ENCODE measurements at regions not wholly inside any gene's neighbourhood (a gene's known extent, or its start where the extent isn't known, plus 50 kb on each side); places are given as distances from the start of the nearest gene placed in this dataset.
"Not testable (repeated sequence)": the region's sequence is repeated elsewhere in the genome, so short reads cannot be mapped to it uniquely, and the experiment has no call there.

DNA sequence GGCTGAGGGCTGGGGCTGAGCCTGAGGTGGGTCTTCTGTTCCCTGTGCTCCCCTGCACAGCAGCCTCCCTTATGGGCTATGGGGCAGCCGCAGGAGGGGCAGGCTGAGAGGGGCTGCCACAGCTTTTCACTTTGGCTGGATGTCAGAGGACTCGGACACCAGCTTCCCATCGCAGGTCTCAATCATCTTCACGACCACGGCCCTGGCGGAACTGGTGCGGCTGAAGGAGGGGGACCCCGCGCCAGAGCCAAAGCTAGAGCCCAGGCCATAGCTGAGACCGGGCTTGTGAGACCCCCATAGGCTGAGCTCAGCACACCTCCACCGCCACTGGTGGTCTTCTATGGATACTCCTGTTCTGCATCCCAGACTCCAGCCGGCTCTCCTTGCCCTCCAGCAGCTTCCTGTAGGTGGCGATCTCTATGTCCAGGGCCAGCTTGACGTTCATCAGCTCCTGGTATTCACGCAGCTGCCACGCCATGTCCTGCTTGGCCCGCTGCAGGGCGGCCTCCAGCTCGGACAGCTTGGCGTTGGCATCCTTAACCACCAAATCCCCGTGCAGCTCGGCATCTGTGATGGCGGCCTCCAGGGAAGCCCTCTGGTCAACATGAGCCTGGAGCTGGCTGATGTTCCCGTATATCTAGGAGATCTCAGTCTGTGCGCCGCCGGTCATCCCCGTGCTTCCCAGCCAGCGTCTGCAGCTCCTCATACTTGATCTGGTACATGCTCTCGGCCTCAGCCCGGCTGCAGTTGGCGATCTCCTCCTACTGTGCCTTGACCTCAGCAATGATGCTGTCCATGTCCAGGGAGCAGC is 181.7 kb upstream of the SYNPR start:
- DNase-seq (ENCODE audit: low read depth) = no peak

DNA sequence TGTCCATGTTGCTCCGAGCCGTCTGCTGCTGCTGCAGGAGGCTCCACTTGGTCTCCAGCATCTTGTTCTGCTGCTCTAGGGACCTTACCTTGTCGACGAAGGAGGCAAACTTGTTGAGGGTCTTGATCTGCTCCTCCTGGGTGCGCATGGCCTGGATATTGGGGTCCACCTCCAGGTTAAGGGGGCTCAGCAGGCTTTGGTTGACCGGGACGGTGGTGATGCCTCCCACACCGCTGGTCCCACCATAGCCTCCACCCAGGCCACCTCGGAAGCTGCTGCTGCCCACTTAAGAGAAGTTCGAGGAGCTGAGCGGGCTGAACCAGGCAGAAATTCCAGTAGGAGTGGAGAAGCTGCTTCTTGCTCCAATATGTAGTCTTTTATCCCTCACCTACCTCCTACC is 180.7 kb upstream of the SYNPR start:
- no peak for DNase-seq (ENCODE audit: low read depth)

DNA sequence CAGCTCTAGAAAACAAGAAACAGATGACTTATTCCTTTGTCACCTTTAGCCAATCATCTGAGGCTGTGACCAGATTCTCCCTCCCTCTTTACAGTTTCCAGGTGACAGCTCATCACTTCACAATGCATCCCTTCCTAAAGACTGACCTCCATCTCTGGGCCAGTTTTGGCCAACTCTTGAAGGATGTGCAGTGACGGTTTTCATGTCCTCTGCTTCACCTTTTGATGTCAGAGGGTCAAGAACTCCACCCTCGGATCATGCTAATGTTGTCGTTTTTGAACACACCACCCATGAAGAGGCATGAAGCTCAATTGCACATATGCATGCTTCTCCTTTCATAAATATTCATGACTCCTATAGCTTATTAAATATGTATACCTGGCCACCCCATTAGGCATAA is 161.2 kb upstream of the SYNPR start:
- DNase-seq (ENCODE audit: low read depth) = no peak

DNA sequence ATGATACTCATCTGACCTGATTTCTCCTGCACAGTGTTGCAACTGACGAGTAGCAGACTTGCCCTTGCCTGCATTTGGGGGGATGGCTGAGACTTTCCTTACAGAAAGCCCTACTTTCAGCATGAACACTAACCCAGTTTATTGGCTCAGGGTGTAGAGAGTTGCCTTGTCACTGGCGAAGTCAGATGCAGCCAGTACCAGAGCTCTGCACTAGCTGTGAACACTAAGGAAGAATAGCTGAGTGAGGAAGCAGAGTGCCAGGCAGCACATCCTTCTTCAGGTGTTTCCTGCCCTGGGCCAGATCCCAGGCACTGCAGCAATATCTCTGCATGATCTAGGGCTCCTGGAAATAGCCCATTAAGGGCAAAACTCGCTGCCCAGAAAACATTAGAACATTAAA is 154.0 kb upstream of the SYNPR start:
- DNase-seq (ENCODE audit: low read depth) = no peak

DNA sequence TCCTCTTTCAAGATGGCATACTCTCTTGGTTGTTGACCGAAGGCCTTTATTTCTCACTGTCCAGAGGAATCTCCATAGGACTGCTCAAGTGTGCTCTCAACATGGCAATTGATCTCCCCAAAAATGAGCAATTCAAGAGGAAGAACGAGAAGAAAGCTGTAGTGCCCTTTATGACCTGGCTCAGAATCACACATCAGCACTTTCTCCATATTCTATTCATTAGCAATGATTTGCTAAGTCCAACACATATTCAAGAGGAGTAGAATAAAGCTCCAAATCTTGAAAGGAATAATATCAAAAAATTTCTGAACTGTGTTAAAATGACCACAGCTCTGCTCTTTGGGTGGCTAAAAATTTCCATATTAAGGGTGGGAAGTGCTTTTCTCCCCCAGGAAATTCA is 151.6 kb upstream of the SYNPR start:
- no peak for DNase-seq (ENCODE audit: low read depth)

DNA sequence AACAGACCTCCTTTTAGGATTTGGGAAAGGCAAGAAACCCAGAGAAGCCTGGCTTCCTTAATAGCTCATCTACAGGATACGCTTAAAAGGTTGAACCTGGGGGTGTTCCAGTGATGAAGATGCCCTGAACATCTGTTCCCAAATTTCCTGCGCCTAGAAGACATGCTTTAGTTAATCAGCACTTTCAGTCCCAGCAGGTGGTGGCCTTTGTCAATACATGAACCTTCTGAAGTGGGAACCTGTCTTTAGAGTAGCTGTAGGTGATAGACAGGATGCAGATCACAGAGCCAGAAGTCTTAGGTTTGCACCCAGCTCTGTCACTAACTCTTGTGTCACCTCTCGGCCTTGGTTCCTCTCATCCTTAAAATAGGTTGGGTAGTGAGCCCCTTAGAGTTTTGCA is 149.7 kb upstream of the SYNPR start:
- DNase-seq (ENCODE audit: low read depth) = no peak

DNA sequence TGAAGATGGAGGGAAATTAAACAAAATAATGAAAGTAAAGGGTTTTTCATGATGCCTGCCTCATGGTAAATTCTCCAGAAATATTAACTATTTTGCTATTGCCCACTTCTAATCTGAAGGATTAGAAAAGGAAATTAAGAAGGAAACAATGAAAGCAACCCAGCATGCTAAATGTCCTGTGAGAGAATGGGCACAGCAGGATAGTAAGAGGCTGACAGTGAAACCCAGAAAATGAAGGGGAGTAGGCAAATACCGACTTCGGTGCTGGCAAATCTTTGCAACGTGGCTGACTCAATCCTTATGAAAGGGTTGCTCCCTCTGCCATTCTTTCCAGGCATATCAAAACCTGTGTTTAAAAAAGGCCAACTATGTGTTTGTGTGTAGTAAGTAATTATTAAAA is 147.5 kb upstream of the SYNPR start:
- no peak for DNase-seq (ENCODE audit: low read depth)

DNA sequence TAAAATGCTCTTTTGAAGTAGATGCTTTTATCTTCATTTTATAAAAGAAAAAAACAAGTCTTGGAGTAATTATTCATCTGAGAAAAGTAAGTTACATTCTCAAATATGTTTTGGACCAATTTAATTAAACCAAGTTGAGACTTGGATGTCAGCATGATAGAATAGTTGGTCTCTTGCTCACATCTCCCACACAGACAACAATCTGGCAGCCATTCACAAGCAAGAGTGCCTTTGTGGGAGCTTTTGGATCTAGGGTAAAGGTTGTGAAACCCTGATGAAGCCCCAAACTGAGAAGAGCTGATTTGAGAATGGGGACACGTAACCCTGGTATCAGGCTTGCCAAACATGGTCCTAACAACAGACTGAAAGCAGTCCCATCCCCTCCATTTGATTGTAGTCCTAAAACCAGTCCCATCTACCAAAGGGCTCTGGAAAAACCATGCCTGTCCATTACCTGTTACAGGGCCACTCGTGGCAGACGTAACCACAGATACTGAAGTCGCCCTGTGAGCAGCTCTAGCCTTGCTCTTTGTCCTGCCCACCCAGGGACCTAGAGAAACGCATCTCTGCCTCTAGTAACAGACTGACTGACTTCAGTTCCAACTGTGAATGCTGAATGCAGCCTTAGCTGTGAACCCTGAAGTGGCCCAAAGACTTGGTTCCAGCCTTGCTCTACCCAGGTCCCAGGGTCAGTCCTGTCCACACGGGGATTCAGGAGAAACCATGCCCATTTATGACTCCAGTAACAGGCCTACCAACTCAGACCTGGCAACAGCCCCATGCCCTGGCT is 145.5 kb upstream of the SYNPR start:
- no peak for DNase-seq (ENCODE audit: low read depth)

DNA sequence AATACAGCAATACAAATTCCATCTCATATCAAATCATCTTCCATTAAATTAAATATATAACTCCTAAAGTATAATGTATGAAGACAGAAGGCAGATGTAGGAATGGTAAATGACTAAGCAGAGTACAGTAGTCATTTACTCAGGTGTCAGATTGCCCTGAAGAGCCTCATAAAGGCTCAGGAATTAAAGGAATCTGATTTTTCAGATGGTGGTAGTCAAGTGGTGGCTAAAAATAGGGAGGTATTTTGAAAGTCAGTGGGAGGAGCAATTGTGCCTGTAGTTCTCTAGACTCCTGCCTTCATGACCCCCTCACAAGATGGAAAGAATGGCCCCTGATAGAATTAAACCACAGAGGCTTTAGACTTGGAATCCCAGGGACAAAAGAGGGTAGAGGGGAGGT is 142.7 kb upstream of the SYNPR start:
- DNase-seq (ENCODE audit: low read depth) = no peak

DNA sequence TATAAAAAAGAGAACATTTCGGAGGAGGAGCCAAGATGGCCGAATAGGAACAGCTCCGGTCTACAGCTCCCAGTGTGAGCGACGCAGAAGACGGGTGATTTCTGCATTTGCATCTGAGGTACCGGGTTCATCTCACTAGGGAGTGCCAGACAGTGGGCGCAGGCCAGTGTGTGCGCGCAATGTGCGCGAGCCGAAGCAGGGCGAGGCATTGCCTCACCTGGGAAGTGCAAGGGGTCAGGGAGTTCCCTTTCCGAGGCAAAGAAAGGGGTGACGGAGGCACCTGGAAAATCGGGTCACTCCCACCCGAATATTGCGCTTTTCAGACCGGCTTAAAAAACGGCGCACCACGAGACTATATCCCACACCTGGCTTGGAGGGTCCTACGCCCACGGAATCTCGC is 141.9 kb upstream of the SYNPR start:
- DNase-seq (ENCODE audit: low read depth) = not testable (repeated sequence)

DNA sequence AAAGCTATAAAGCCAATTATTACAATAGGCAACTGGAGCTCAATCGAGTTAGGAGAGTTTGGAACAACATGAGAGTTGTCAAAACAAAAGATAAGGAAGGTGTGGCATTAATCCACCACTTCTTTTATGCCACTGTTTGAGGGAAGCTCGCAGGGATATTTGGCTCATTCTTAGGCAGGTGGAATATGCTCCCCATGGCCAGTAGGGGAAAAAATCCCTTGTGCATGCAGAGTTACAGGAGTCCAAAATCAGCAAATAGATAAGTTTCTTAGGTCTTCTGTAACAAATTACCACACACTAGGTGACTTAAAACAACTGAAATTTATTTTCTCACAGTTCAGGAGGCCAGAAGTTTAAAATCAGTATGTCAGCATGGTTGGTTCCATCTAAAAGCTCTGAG is 135.4 kb upstream of the SYNPR start:
- DNase-seq (ENCODE audit: low read depth) = no peak

DNA sequence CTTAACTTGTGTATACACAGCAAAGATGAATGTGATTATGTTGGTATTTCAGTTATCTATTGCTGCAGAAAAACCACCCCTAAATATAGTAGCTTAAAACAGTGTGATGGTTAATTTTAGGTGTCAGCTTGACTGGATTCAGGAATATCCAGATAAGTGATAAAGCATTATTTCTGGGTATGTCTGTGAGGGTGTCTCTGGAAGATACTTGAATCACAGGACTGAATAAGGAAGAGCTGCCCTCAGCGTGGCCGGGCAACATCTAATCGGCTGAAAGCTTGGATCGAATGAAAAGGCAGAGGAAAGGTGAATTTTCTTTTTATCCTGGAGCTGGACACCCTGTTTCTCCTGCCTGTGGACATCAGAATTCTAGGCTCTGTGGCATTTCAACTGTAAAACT is 132.0 kb upstream of the SYNPR start:
- no peak for DNase-seq (ENCODE audit: low read depth)

DNA sequence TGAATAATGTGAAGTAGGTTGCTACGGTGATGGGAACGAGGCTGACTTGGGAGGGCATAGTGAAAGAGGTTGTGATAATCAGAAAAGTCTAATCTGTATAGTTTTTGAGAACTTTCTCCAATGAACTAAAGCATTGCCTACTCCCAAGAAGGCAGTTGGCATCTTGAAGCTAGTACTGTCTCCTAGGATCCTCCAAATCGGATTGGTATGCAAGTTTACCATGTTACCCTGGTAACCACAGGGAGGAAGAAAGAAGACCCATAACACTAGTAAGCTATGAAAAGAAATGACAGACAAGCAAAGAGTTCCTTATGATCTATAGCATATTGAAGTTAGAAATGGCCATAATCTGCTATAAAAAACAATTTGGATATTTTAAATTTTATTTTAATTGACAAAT is 127.2 kb upstream of the SYNPR start:
- no peak for DNase-seq (ENCODE audit: low read depth)

DNA sequence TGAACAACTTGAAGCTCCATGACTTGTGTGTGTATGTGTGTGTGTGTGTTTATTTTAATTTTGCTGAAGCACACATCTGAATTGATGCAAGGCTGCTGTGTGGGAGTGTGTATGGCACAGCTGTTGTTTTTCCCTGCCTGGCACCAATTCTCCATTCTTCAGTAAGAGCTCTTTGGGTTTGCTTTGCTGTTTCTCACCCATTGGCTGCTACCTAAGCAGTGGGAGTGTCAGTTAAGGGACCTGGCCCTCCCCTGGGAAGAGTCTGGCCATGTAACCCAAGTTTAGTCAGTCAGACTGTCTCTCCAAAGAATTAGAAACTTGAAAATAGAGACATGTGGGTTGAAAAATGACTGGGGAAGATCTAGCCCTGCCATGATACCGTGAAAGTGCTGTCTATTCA is 126.2 kb upstream of the SYNPR start:
- no peak for DNase-seq (ENCODE audit: low read depth)

DNA sequence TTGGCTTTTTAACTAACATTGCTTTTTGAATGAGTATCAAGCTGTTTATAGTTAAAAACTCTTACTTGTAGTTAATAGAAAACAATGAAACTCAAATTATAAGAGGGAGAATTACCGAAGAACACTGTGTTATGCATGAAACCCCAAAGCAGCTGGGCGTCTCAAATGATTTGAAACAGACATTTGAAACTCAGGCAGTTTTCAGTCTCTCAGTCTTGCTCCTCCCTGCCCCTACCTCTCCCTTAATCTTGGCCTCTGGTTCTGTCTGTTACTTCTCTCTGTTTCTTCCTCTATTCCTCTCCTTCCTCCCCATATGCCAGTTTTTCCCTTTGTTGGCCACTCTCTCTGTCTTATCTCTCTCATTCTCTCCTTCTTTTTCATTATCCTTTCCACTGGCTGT is 118.3 kb upstream of the SYNPR start:
- DNase-seq (ENCODE audit: low read depth) = no peak

DNA sequence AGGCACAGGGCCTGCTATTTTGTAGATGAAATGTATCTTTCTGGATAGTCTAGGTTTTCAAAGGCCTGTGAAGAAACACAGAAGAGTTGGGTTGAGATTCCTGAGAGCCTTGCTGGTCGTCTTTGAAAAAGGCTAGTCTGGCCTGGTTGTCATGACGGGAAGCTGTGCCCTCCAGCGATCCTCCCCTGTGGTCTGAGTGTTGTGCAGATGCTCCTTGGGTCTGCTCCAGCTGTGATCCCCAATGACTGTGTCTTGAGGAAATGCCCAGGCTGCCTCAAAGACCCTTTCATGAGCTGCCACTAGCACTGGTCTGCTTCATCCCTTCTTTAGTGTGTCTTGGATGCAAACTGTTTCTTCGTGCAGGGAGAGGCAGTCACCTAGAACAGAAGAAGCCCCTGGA is 111.0 kb upstream of the SYNPR start:
- no peak for DNase-seq (ENCODE audit: low read depth)

DNA sequence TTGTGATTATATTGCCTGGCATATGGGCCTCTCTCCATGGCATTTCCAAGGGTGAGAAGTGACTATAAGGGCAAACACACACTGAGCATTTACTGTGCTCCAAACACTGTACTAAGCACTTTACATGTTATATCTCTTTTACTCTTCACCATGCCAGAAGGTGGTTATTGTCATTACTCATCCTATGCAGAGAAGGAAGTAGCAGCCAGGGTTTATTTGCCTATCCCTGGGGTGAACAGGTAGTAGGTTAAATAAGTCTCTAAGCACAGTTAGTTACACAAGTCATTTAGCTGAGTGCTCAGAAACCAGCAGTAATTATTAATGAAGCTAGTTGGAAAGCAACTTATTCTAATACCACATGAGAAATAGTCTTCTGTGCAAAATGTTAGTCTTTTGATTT is 109.9 kb upstream of the SYNPR start:
- DNase-seq (ENCODE audit: low read depth) = no peak

DNA sequence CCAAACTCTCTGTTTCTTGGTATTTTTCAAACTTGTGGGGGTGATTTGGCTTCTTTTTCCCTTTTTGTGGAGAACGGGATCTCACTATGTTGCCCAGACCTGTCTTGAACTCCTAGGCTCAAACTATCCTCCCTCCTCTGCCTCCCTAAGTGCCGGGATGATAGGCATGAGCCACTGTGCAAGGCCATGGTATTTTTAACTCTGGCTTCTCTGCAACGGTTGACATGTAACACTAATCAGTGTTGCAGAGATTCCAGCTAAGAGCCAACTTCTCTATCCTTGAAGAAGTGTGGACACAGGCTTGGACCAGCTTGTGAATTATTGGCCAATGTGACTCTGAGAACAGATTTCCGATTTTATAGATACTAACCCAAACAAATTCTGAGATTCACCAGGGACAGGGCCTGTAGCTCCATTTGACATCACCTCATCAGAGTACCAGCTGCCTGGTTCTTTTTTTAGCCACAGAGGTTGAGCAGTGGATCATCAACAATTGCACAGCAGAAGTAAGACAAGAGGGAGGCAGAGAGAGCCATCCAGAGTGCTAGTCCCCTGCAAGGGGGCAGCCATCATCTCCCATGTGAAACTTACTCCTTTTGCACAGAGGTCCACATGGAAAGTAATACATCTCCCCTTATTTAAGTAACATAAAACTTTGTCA is 98.1 kb upstream of the SYNPR start:
- DNase-seq (ENCODE audit: low read depth) = no peak

DNA sequence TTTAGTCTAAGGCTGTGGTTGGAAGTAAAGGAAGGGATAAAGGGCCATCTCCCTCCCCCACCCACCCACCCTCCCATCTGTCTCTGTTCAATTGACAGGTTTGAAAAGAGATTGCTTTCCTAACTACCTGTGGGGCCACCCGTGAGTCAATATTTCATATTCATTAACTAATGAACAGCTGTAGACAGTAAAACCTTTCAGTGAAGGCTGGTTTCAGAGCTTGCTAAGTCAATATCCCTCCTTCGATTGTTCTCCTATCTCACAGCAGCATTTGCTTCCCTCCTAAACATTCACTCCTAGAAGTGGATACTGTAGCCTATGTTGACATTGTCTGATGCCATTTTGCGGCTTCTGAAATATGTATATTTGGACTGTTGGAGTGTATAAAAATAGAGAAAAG is 85.9 kb upstream of the SYNPR start:
- no peak for DNase-seq (ENCODE audit: low read depth)

DNA sequence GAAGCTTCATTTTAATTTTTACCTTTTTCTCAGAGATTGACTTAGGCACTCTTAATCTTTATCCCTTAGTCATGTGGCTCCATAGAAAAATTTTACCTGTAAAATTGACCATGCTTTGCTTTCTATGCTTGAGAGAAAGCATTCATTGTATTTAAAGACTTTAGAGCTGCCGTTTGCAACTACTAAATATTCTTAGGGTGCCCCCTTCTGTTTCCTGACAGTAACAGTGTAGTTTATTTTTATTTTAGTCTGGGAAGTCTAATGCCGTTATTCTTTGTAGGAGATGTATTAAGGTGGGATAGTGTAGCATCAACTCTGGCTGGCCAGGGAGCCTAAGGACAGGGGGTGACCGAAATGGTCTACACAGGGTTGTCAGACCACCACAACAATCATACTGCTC is 84.5 kb upstream of the SYNPR start:
- peak; percentile 8 for DNase-seq (ENCODE audit: low read depth)

DNA sequence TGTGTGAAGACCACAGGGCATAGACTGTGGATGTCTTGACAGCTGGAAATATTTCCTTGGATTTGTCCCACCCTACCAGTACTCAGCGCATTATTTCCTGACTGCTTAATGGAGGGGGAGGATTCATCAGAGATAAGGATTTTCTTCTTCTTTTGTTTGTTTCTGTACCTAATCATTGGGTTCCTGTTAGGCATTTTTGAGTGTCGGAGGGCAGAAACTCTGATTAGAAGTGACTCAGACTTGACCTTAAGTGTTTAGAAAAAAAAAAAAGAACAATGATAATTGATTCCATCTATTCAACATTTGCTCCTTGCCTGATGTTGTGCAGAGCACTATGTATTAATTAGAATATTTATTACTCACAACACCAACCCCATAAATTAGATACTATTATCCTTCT is 78.5 kb upstream of the SYNPR start:
- DNase-seq (ENCODE audit: low read depth) = no peak

DNA sequence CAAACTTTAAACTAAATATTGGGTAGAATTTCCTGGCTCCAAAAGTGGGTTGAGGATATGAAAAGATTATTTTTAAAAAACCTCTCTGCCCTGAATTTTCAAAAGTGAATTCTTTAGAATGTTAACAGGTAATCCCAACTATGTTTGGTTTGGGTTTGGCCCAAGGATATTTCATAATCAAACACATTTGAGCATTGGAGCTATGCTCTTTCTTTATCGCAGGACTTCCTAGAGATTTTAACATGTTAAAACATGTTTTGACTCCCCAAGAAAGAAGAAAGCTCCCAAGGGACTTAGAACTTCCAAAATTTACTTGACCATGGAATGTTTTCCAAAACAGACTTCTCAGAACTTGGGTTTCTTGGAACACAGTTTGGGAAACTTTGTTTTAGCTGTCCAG is 75.6 kb upstream of the SYNPR start:
- no peak for DNase-seq (ENCODE audit: low read depth)

DNA sequence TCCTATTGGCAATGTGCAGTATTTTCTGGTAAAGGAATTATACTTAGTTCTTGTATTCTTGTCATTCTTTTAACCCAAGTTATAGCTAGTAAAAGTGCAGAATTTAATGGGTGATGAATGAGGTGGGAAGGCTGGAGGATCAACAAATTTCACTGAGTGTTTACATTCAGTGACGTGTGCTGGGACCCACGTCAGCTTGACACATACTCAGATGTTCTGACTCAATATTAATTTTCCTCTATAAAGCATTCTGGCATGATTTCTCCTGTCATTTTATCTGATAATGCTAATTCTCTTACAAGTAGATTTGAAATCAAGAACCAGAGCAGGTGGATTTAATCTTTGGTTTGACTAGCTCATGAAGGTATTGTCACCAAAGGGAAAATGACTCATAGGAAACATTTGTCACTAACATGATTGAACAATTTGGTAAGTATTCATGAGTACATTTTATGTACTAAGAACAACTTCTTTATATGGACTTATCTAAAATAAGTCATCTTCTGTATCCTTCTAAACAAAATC is 71.0 kb upstream of the SYNPR start:
- no peak for DNase-seq (ENCODE audit: low read depth)

Measured in forelimb muscle (tissue), 1 donor.